NK-92 (cell line): ENCODE measurements at regions not wholly inside any gene's neighbourhood (a gene's known extent, or its start where the extent isn't known, plus 50 kb on each side); places are given as distances from the start of the nearest gene placed in this dataset.
"Not testable (repeated sequence)": the region's sequence is repeated elsewhere in the genome, so short reads cannot be mapped to it uniquely, and the experiment has no call there.

Source experiments
- DNase-seq: peaks from one replicate; lab custom pipeline; 2025; ENCODE audit not compliant: unreplicated experiment; lab: John Stamatoyannopoulos, UW

DNA sequence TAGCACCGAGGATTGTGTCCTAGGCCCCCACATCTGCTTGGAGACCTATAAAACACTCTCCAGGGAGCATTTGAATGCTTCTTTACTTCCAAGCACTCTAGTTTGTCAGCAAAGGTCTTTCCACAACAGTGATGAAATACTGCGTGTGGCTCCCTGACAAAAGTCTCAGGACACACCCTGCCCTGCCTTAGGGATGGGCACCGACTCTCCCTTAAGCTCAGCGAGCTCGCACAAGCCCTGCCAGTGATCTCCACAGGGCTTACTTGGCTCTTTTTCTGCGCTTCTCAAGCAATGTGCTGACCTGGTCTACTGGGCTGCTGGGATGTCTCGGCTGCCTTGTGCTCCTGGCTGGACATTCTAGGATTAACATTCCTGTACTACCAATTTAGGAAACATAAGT is 84.3 kb upstream of the MPP7 start:
- no peak for DNase-seq

DNA sequence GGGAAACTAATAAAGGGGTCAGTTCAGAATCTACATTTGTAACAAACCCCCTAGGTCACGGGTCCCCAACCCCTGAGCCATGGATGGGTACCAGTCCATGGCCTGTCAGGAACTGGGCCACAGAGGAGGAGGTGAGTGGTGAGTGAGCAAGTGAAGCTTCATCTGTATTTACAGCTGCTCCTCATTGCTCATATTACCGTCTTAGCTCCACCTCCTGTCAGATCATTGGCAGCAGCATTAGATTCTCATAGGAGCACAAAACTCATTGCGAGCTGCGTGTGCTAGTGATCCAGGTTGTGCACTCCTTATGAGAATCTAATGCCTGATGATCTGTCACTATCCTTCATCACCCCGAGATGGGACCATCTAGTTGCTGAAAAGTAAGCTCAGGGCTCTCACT is 88.4 kb upstream of the MPP7 start:
- DNase-seq, result no peak

DNA sequence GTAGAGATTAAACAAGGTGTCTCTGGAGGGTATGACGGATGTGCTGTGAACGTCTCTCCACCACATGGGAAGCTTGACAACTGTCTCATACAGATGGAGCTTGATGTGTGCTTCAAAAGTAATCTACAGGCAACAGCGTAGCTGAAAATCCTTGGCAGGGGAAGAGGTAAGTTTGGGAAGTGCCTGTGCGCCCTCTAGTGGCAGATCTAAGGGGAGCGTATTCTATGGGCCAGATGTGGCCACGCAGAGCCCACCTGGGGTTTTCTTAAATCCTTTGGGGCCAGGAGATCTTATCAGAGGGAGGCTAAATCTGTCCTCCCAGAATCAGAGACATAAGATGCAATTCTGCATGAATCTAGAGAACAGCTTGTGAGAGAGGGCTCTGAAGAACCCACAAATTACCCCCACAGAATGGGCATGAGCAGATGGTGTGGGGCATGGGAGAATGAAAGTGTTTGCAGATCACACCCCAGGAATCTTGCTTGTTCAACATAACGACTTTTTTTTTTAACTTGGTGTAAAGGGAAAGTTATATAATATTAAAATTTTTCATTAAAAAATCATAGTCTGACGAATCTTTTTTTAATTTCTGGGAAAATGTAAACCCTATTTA is 91.2 kb upstream of the MPP7 start:
- DNase-seq, result no peak

DNA sequence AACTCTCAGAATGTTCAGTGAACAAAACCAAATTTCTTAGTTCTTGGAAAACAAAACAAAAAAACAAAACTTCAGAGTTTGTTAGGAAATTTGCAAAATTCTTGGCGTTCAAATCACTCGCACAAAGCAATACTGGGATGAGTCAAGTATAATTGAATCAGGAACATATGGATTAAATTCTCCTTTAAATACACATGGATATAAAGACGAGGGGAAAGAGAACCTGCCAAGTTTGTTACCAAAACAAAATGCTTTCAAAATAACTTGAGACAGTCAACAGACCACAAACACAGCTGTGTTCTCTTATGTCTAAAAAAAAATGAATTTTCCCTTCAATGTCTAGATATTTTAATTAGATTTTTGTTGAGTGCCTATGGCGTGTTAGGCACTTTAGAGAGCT is 93.5 kb upstream of the MPP7 start:
- DNase-seq, result no peak

DNA sequence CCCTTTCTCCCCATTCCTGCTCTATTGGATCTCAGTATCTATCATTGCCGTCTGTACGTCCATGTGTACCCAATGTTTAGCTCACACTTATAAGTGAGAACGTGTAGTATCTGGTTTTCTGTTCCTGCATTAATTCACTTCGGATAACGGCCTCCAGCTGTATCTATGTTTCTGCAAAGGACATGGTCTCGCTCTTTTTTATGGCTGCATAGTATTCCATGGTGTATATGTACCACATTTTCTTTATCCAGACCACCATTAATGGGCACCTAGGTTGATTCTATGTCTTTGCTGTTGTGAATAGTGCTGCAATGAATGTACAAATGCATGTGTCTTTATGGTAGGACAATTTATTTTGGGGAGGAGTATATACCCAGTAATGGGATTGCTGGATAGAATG is 94.4 kb upstream of the MPP7 start:
- DNase-seq, result no peak

DNA sequence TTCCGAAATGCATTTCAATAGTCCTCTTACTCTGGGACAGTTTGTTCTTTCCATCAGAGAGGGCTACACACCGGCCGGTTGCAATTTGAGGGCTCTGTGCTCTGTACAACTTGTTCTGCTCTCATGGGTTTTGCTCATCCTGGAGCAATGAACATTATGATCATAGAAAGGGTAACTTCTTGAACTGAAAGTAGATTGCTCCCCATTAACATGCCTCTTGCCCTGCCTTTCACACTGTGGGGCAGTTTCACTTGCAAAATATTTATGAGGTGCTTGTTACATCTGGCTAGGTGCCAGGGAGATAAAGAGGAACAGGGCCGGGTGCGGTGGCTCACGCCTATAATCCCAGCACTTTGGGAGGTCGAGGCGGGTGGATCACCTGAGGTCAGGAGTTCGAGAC is 97.3 kb upstream of the MPP7 start:
- DNase-seq, result no peak

DNA sequence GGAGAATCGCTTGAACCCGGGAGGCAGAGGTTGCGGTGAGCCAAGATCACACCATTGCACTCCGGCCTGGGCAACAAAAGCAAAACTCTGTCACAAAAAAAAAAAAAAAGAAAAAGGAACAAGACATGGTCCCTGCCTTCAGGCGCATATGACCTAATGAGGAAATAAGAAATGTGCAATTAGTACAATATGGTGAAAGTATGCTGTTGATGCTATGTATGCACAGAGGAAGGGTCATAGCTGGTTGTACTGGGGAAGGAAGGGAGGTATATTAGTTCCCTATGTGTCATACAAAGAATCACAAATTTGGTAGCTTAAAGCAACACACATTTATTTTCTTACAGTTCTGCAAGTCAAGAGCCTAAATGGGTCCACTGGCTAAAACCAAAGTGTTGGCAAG is 97.8 kb upstream of the MPP7 start:
- DNase-seq, result no peak

DNA sequence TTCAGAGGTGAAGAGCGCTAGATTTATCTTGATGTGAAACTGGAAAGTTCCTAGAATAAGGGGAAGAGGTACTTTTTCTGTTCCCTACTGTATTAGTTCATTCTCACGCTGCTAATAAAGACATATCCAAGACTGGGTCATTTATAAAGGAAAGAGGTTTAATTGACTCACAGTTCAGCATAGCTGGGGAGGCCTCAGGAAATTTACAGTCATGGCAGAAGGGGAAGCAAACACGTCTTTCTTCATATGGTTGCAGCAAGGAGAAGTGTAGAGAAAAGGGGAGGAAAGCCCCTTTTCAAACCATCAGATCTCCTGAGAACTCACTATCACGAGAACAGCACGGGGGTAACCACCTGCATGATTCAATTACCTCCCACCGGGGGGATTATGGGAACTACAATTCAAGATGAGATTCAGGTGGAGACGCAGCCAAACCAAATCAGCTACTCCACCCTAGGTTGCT is 99.8 kb upstream of the MPP7 start:
- not testable (repeated sequence) for DNase-seq

DNA sequence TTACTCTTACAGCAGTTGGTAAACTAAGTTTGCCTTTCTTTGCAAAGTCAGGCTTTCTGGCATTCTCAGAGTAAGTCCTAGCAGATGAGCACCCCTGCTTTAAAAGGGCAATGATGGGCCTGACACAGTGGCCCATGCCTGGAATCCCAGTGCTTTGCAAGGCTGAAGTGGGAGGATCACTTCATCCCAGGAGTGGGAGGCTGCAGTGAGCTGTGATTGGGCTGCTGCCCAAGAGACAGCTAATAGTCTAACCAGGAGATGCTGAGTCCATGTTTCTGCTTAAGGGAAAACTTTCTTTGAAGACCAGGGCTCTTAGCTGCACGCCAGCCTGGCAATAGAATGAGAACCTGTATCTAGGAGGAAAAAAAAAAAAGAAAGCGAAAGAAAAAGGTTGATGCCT is 100.2 kb upstream of the MPP7 start:
- no peak for DNase-seq

DNA sequence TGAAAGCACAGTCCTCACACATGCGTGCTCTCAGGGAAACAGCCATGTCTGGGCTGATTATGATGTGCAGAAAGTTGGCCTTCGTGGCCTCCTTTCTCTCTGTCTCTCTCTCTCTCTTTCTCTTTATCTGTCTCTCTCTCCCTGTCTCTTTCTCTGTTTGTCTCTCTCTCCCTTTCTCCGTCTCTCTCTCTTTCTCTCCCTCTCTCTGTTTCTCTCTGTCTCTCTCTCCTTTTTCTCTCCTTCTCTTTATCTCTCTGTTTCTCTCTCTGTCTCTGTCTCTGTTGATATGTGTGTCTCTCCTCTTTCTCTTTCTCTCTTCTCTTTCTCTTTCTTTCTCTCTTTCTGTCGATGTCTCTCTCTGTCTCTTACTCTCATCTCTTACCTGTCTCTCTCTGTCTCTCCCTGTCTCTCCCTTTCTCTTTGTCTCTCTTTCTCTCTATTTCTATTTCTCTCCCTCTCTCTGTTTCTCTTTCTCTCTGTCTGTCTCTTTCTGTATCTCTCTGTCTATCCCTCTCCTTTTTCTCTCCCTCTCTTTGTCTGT is 105.4 kb upstream of the MPP7 start:
- no peak for DNase-seq

DNA sequence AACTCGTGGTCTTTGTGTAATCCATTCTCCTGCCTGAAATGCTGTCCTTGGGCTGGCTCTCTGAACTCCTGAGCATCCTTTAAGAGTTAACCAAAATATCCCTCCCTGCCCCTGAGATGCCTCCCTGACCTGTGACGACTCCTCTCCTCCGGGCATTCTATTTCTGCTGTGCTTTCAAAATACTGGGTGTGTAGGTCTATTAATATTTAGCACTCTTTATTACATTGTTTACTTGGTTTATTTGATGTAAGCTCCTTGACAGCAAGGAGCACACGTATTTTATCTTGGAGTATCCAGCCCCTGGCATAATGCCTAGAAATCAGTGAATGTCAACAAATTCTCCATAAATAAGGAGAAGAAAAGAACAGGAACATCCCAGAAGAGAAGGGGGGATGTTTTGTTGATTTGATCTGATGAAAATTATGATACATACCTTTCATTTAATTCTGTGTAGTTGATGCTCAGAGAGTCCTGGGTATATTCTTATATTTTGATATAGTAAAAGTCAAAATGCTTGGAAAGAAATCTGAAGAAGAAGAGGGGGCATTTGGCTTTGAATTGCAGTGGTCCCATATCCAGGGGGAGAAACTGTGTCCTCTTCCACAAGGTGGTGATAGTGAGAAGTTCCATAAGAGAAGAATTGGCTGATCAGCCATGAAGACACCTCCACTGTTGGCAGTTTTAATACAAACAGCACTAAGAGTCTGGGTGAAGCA is 107.7 kb upstream of the MPP7 start:
- no peak for DNase-seq

DNA sequence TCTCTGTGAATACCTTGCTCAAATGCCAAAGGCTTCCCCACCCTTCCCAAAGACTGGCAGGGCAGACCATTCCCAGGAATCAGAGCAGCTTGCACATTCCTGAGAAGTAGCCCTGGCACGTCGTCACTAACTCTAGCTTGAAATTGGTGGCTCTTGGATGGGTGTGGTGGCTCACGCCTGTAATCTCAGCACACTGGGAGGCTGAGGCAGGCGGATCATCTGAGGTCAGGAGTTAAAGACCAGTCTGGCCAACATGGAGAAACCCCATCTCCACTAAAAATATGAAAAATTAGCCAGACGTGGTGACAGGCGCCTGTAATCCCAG is 108.2 kb upstream of the MPP7 start:
- no peak for DNase-seq

DNA sequence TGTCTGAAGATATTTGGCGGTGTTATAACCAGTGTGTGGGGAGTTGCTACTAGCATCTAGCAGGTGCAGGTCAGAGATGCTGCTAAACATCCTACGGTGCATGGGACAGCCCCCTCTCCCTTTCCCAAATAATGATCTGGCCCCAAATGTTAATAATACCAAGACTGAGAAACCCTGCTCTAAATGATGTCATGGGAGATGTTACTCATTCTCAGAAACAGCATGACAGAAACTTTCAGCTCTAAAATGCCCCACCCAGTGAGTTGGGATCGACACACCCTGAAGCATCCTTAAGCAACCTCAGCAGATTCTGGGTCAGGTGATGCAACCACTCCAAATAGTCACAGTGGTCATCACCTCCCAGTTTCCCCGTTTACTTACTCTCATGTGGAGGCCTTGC is 108.8 kb upstream of the MPP7 start:
- DNase-seq, result no peak

DNA sequence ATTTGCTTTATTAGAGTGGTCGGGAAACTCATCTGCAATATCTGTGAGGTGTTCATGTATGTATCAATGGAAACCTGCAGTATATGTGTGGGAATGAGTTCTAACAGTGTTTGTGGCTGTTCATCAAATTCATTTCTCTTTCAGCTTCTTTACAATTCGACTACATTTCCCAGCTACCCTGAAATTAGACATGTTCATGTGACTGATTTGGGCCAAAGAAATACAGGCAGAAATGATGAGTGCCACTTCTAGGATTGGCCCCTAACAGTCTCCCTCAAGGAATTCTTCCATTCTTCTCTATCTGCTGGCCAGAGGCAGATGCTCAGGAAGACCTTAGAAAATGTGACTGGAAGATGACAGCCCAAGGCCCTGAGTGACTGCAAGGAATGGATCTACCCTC is 114.8 kb upstream of the WAC start:
- no peak for DNase-seq

DNA sequence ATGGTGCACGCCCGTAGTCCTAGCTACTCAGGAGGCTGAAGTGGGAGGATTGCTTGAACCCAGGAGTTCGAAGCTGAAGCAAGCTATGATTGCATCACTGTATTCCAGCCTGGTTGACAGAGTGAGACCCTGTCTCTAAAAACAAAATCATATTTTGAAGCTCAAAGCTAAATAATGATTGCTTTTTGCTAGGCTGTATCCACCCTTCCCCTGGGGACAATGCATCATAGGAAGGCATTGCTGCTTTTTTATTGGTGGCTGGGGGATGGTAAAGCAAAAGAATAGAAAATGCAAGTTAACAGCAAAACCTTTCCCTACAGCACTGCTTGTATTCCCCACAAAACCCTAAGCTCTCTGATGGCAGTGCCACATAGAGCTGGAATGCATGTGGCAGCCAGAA is 107.5 kb upstream of the WAC start:
- DNase-seq, result no peak

DNA sequence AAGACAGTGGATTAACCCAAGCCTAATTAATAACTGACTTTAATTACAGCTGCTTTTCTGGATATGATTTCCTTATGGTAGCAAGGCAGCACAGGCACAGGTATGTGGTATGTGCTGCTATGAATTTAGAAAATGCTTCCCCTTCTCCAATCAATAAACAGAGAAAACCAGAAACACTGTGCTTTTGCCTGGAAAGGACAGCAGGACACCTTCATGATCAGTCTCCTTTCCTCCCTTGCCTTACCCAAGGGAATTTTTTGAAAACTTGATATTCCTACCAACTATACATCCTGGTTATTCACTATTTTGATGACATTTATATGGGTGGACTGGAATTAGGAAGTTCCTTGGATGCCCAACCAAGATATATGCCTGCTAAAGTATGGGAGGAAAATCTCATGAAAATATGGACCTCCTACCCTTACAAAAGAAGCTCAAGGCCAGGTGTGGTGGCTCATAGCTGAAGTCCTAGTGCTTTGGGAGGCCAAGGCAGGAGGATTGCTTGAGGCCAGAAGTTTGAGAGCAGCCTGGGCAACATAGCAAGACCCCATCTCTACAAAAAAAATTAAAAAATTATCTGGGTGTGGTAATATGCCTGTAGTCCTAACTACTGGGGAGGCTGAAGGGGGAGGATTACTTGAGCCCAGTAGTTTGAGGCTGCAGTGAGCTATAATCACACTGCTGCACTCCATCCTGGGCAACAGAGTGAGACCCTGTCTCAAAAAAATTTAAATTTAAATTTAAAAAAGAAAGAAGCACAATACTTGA is 106.3 kb upstream of the WAC start:
- DNase-seq, result no peak

DNA sequence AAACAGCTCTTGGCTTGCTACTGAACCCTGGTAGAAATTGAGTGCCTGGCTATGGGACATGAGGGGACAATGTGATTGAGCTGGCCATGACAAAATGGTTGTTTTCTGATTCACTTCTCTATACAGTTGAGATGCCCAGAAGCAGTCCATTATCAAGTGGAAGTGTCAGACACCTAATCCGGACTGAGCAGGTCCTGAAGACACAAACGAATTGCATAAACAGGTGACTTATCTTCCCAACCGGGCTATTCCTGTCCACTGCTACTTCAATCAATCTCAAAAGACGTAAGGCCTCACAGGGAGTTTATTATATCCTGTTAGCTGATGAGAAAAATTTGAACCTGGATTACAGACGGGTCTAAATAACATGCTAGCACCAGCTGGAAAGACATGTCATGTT is 105.5 kb upstream of the WAC start:
- no peak for DNase-seq

DNA sequence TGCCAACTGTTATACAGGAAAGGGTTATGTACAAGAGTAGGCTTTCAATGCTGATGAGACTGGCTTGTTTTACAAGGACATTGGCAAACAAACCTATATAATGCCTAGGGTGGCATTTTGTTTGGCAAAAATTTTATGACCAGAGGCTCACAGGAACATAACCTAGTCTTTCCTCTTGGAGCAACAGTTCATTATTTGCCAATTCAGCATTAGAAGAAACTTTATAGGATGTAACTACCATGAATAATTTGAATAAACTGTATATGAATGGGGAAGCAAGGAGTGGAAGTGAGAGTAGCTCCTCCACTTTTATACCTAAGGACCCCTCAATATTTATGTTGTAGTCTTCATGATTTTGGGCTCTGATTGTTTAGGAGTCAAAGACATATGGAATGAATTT is 103.9 kb upstream of the WAC start:
- DNase-seq, result no peak

DNA sequence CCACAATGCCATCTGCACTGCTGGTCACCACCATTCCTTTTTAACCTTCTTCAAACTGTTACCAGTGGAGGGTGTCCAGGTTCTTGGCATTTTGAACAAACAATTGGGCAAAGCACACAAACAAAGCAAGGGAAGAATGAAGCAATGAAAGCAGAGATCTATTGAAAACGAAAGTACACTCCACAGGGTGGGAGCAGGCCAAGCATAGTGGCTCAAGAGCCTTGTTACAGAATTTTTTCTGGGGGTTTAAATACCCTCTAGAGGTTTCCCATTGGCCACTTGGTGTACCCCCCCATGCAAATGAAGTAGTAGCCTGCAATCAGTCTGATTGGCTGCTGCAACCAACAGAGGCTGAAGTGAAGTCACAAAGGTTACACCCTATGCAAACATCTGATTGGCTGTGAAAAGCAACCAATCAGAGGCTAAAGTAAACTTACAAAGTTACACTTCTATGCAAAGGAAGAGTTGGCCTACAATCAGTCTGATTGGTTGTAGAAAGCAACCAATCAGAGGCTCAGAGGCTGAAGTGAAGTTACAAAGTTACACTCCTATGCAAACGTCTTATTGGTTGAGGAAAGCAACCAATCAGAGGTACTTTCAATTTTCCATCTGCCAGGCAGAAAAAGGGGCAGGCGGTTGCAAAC is 103.2 kb upstream of the WAC start:
- DNase-seq, result no peak

DNA sequence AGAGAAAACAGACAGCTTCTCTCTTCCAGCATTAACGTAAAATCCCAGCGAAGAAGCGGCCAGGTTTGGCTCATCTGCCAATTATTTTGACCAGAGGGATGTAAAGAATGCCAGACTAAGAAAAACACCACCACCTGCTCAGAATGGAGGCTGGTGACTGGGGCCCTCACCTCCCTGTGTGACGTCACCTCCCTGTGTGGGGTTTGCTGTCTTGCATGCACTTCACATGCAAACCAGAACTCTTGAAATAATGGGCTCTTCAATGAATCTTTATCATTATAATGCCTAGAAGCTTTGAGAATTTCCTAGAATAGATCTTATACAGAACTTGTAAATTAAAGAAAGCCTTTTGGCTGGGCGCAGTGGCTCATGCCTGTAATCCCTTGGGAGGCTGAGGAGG is 101.8 kb upstream of the WAC start:
- DNase-seq, result no peak

DNA sequence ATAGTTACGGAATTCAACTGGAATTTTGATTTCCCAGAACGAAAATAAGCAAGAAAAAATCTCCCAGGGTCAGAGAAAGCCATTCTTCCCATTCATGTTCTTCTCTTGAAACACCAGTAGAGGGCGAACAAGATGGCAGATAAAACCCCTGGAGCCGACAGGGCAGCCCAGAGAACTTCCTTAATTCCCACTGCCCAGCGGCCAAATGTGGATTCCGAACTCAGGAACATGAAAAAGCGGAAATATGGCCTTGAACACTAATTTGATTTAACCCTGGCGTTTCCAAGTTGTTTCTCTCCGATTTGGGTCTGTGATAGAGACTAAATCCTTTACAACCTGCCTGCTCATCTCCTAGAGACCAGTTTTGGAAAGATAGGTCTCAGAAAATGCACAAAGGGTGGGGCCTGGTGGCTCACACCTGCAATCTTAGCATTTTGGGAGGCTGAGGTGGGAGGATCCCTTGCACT is 100.7 kb upstream of the WAC start:
- no peak for DNase-seq

DNA sequence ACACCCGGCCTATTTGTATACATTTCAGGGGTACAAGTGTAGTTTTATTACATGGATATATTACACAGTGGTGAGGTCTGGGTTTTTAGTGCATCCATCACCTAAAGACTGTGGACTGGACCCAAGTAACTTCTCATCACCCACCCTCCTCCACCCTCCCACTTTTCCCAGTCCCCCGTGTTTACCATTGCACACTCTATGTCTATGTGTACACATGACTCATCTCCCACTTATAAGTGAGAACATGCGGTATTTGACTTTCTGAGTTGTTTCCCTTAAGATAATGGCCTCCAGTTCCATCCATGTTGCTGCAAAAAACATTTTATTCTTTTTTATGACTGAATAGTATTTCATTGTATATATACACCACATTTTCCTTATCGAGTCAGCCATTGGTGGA is 98.9 kb upstream of the WAC start:
- no peak for DNase-seq
